HepG2 (cell line): ENCODE measurements at regions not wholly inside any gene's neighbourhood (a gene's known extent, or its start where the extent isn't known, plus 50 kb on each side); places are given as distances from the start of the nearest gene placed in this dataset.

Experiments
- ATAC-seq: fragments of 200-7000 bp; cut with Tn5 transposase; 3 replicates; pipeline ENCODE4 v1.9.1; 2020; ENCODE audit warnings: mild to moderate bottlenecking, moderate library complexity
- BruUV-seq: library from RNA; stranded (reverse); fragments of 400-500 nt; replicated peaks from 2 replicates; lab custom pipeline; 2021; lab: Mats Ljungman, UMichigan
- CTCF ChIA-PET: fragments of 300-600 bp; formaldehyde crosslinking; extraction: SDS; loops from one replicate; lab custom pipeline; 2021; ENCODE audit warnings: low total read pairs, inconsistent platforms, low intra/inter-chr PET ratio; lab: Yijun Ruan, JAX
- POLR2A ChIA-PET: fragments of 350-600 bp; sonication (Branson Sonifier 250); formaldehyde crosslinking; loops from one replicate; lab custom pipeline; 2020; ENCODE audit warnings: antibody characterized with exemption, inconsistent platforms; lab: Yijun Ruan, JAX
- DNase-seq: peaks from one replicate; pipeline ENCODE4 v3.0.0-alpha.2; 2015; ENCODE audit warnings: low spot score
- FAIRE-seq: peaks from 3 replicates; lab custom pipeline; 2011; peaks lifted over from hg19 to GRCh38; lab: Jason Lieb, UNC
- H2AFZ ChIP-seq: one replicate; pipeline ENCODE4 v1.6.1; 2011; ENCODE audit warnings: low read length, inconsistent platforms
- H3K27ac ChIP-seq: fragments of 300-600 bp; 3 replicates; pipeline ENCODE4 v1.8.0; 2011; ENCODE audit warnings: mixed run types, mild to moderate bottlenecking, mixed read lengths, low read length, inconsistent platforms; ENCODE audit not compliant: insufficient read depth; ENCODE audit errors: extremely low read length
- H3K27me3 ChIP-seq, 2 experiments: fragments of 200-600 bp in 1 of 2; 2 replicates in 1 of 2; 3 replicates in 1 of 2; pipeline versions ENCODE4 v1.6.0 to v1.8.0; 2011; ENCODE audit warnings: low read length in 2 of 2, mild to moderate bottlenecking in 2 of 2, moderate library complexity in 2 of 2, inconsistent platforms in 1 of 2; ENCODE audit not compliant: insufficient read depth in 2 of 2, control insufficient read depth in 1 of 2
- H3K36me3 ChIP-seq, 2 experiments: fragments of 200-600 bp in 1 of 2; replicated peaks in 1 of 2; 2 replicates in 1 of 2; 3 replicates in 1 of 2; pipeline versions ENCODE4 v1.5.1 to v1.8.0; 2011; ENCODE audit warnings: low read length in 2 of 2, inconsistent platforms in 1 of 2; ENCODE audit not compliant: insufficient read depth in 2 of 2, control insufficient read depth in 1 of 2
- H3K4me1 ChIP-seq: 2 replicates; pipeline ENCODE4 v1.5.1; 2012; ENCODE audit warnings: low read length, inconsistent platforms; ENCODE audit not compliant: insufficient read depth
- H3K4me2 ChIP-seq: 2 replicates; pipeline ENCODE4 v1.6.0; 2011; ENCODE audit warnings: low read depth, low read length, inconsistent platforms
- H3K4me3 ChIP-seq, 3 experiments: fragments of 200-600 bp in 1 of 3; sonication (generic), shearing (Covaris generic) in 1 of 3; replicated peaks in 1 of 3; 2 replicates each; pipeline ENCODE4 v1.5.1; 2011 to 2016; ENCODE audit warnings: low read length in 3 of 3, inconsistent platforms in 2 of 3, low read depth in 2 of 3, mild to moderate bottlenecking in 2 of 3, control low read depth in 1 of 3, mixed read lengths in 1 of 3; ENCODE audit not compliant: insufficient read depth in 1 of 3
- H3K79me2 ChIP-seq: one replicate; pipeline ENCODE4 v1.6.1; 2011; ENCODE audit warnings: low read length, inconsistent platforms; ENCODE audit not compliant: insufficient read depth
- H3K9ac ChIP-seq: 2 replicates; pipeline ENCODE4 v1.6.0; 2011; ENCODE audit warnings: mild to moderate bottlenecking, low read depth, low read length, inconsistent platforms; ENCODE audit not compliant: insufficient read depth
- H3K9me3 ChIP-seq: 2 replicates; pipeline ENCODE4 v1.5.1; 2012; ENCODE audit warnings: mild to moderate bottlenecking, low read length
- H4K20me1 ChIP-seq: 2 replicates; pipeline ENCODE4 v1.6.0; 2011; ENCODE audit warnings: inconsistent platforms, mild to moderate bottlenecking, low read length, moderate library complexity; ENCODE audit not compliant: insufficient read depth
- HDAC2 ChIP-seq: sonication (generic); formaldehyde crosslinking; IDR thresholded peaks from 2 replicates; pipeline ENCODE4 v1.4.0; 2020; ENCODE audit warnings: missing genetic modification reagents
- HHEX ChIP-seq: IDR thresholded peaks from 2 replicates; pipeline ENCODE4 v1.6.1; 2016; ENCODE audit warnings: control low read depth
- KLF11 ChIP-seq: IDR thresholded peaks from 2 replicates; pipeline ENCODE4 v1.6.1; 2016; ENCODE audit warnings: missing compliant biosample characterization
- SAFB2 ChIP-seq: sonication (generic); formaldehyde crosslinking; IDR thresholded peaks from 2 replicates; pipeline ENCODE4 v1.5.1; 2020; ENCODE audit warnings: missing genetic modification reagents, low read depth, mild to moderate bottlenecking, borderline replicate concordance
- SKI ChIP-seq: fragments of 450-650 bp; IDR thresholded peaks from one replicate; pipeline ENCODE4 v1.6.1; 2018; ENCODE audit warnings: mild to moderate bottlenecking; ENCODE audit not compliant: partially characterized antibody
- SP4 ChIP-seq: sonication (generic); formaldehyde crosslinking; IDR thresholded peaks from 2 replicates; pipeline ENCODE4 v1.8.1; 2023; ENCODE audit warnings: mild to moderate bottlenecking, missing genetic modification reagents
- TARDBP ChIP-seq: sonication (generic); formaldehyde crosslinking; IDR thresholded peaks from 2 replicates; pipeline ENCODE4 v1.8.0; 2022; ENCODE audit warnings: mild to moderate bottlenecking, missing genetic modification reagents
- ZIK1 ChIP-seq: sonication (generic); formaldehyde crosslinking; IDR thresholded peaks from 2 replicates; pipeline ENCODE4 v1.5.0; 2020; ENCODE audit warnings: mild to moderate bottlenecking, low read depth, missing genetic modification reagents, borderline replicate concordance
- ZNF205 ChIP-seq: IDR thresholded peaks from 2 replicates; pipeline ENCODE4 v1.6.1; 2018; ENCODE audit warnings: missing biosample characterization, missing genetic modification reagents
- ZNF232 ChIP-seq: sonication (generic); formaldehyde crosslinking; IDR thresholded peaks from 2 replicates; pipeline ENCODE4 v1.4.0; 2020; ENCODE audit warnings: missing genetic modification reagents, borderline replicate concordance
- WGBS: methylation state at CpG from one replicate; pipeline ENCODE4 v1.1.6; 2017; ENCODE audit warnings: low lambda C conversion rate; 5-methylcytosine and 5-hydroxymethylcytosine counted together
- in situ Hi-C: cut with HindIII; loops from 2 replicates; pipeline ENCODE4 v1.10.0; 2017; ENCODE audit warnings: low pct_unique_long_range_greater_than_20kb; ENCODE audit not compliant: extremely low pct_ligation_motif_present
- intact Hi-C: fragments of 100-400 bp; cut with micrococcal nuclease; formaldehyde crosslinking; loops from one replicate; pipeline ENCODE4 v1.10.0; 2022; ENCODE audit not compliant: unreplicated experiment
- TF ChIP-seq, protein P1 (sequence below): sonication (generic); formaldehyde crosslinking; IDR thresholded peaks from 2 replicates; pipeline ENCODE4 v1.5.1; 2020; ENCODE audit warnings: mild to moderate bottlenecking, missing genetic modification reagents, moderate library complexity
- TF ChIP-seq, protein P2 (sequence below): sonication (generic); formaldehyde crosslinking; IDR thresholded peaks from 2 replicates; pipeline ENCODE4 v1.4.0; 2020; ENCODE audit warnings: missing genetic modification reagents; ENCODE audit errors: not compliant biosample characterization
- TF ChIP-seq, protein P3 (sequence below): fragments of 450-650 bp; IDR thresholded peaks from 2 replicates; pipeline ENCODE4 v1.6.1; 2016

DNA sequence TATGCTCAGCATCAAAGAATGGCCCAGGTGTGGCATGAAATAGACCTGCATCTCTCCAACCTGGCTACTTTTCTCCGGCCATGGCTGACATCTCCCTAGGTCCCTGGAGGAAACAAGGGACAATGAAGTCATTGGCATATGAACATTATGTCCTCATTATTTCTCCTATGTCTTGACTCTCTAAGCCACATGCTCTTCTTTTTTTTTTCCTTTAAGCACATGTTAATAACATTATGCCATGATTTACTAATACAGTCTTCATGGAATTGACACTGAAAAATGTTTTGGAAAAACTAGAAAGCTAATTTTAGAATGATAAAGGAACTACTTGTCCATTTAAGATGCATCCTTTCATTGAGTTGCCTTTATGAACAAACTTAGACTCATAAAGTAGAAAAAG lies 628.9 kb downstream of the TNS3 start:
- H3K9ac ChIP-seq: no peak overlapping the region
- FAIRE-seq: no peak

DNA sequence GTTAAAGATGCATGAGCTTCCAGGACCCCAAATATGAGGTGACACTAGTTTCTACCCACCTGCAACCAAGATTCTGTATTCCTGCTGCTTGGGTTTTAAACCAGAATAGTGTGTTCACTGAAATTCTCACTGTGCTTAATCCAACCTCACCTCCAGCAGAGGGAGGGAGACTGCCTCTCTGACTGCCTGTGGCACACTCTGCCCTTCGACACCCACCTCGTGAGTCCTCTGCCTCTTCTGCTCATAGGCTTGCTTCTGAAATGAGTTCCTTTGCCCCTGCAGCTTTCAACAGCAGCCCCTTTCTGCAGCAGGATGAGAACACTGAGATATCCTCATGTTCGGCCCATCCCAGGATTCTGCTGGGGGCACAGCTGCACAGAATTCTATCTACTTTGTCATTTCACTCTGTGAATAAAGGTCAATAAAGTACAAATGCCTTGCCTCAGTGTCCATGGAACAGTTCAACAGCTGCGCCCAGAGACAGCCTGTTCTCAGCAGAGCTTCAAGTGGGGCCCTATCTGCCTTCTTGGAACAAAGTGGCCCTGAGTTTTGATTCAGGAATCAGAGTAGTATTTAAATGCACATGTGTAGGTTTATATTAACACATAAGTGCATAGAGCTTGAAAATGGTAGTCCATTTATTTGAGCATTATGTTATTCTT lies 632.5 kb downstream of the TNS3 start:
- Histone ChIP-seq H3K79me2 (no peaks in the 10 kb centered on the region), H3K36me3 (no peaks in the 10 kb centered on the region), H3K4me1 (no peaks in the 10 kb centered on the region), H2AFZ (no peak overlapping the region), H3K27ac (no peak overlapping the region), H3K4me3 (no peak overlapping the region), H4K20me1 (no peaks in the 10 kb centered on the region), H3K9ac (no peak overlapping the region), H3K9me3 (no peaks in the 10 kb centered on the region), H3K27me3 (no peaks in the 10 kb centered on the region), H3K4me2 (no peak overlapping the region)
- ATAC-seq (no peak), FAIRE-seq (no peak), DNase-seq (no peak)
- in situ Hi-C loops (no loop called here), intact Hi-C loops (no loop called here)
- no peak for TF ChIP-seq SKI
- no peak for TF ChIP-seq KLF11 (CRISPR knock-in tag)
- no peak for TF ChIP-seq TARDBP (CRISPR knock-in tag)
- no peak for TF ChIP-seq SP4 (CRISPR knock-in tag)
- TF ChIP-seq HDAC2: no peak
- TF ChIP-seq ZIK1 (CRISPR knock-in tag): no peak
- no peak for TF ChIP-seq SAFB2 (CRISPR knock-in tag)
- TF ChIP-seq ZNF232: no peak
- no peak for TF ChIP-seq HHEX (CRISPR knock-in tag)
- TF ChIP-seq, protein P1, sequence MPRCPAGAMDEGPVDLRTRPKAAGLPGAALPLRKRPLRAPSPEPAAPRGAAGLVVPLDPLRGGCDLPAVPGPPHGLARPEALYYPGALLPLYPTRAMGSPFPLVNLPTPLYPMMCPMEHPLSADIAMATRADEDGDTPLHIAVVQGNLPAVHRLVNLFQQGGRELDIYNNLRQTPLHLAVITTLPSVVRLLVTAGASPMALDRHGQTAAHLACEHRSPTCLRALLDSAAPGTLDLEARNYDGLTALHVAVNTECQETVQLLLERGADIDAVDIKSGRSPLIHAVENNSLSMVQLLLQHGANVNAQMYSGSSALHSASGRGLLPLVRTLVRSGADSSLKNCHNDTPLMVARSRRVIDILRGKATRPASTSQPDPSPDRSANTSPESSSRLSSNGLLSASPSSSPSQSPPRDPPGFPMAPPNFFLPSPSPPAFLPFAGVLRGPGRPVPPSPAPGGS: no peak
- no peak for TF ChIP-seq ZNF205 (CRISPR knock-in tag)
- no TSS peak for BruUV-seq
- 23% methylated on average over 4 of the region's 4 CpGs for WGBS
- ChIA-PET CTCF (no interaction called here), POLR2A (no interaction called here)

More for the DNA sequence above, 628.9 kb downstream of the TNS3 start:
- H3K79me2 ChIP-seq: no peaks in the 10 kb centered on the region
- no peaks in the 10 kb centered on the region for H3K4me1 ChIP-seq
- POLR2A ChIA-PET: no interaction called here
- in situ Hi-C loops: no loop called here
- no peak for DNase-seq
- no peak overlapping the region for H3K27ac ChIP-seq
- TF ChIP-seq, protein P2, sequence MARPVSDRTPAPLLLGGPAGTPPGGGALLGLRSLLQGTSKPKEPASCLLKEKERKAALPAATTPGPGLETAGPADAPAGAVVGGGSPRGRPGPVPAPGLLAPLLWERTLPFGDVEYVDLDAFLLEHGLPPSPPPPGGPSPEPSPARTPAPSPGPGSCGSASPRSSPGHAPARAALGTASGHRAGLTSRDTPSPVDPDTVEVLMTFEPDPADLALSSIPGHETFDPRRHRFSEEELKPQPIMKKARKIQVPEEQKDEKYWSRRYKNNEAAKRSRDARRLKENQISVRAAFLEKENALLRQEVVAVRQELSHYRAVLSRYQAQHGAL (CRISPR knock-in tag): no peak
- TF ChIP-seq, protein P3, sequence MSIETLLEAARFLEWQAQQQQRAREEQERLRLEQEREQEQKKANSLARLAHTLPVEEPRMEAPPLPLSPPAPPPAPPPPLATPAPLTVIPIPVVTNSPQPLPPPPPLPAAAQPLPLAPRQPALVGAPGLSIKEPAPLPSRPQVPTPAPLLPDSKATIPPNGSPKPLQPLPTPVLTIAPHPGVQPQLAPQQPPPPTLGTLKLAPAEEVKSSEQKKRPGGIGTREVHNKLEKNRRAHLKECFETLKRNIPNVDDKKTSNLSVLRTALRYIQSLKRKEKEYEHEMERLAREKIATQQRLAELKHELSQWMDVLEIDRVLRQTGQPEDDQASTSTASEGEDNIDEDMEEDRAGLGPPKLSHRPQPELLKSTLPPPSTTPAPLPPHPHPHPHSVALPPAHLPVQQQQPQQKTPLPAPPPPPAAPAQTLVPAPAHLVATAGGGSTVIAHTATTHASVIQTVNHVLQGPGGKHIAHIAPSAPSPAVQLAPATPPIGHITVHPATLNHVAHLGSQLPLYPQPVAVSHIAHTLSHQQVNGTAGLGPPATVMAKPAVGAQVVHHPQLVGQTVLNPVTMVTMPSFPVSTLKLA: peak; percentile 94
- TF ChIP-seq, all 625 proteins: peak for 1
- ATAC-seq: no peak
- H3K36me3 ChIP-seq: no peaks in the 10 kb centered on the region
- WGBS: 80% methylated on average over 1 of the region's 1 CpG
- no peak overlapping the region for H3K4me2 ChIP-seq
- H2AFZ ChIP-seq: no peak overlapping the region
- no TSS peak for BruUV-seq
- no peaks in the 10 kb centered on the region for H4K20me1 ChIP-seq
- no peaks in the 10 kb centered on the region for H3K9me3 ChIP-seq
- no peaks in the 10 kb centered on the region; a peak in 1 of 5 replicates for H3K27me3 ChIP-seq
- H3K4me3 ChIP-seq: no peak overlapping the region
- intact Hi-C loops: no loop called here
- CTCF ChIA-PET: no interaction called here
